HG03045 (cell line): ENCODE measurements at regions not wholly inside any gene's neighbourhood (a gene's known extent, or its start where the extent isn't known, plus 50 kb on each side); places are given as distances from the start of the nearest gene placed in this dataset.

ENCODE experiments used
- ATAC-seq: cut with Tn5 transposase; IDR thresholded peaks from one replicate; pipeline ENCODE4 v1.9.1; 2021; ENCODE audit warnings: mild to moderate bottlenecking, moderate library complexity; ENCODE audit not compliant: unreplicated experiment

- no peak for ATAC-seq
Measured at GRCh38 chr7:33841031-33841430, 64.3 kb upstream of the BMPER start.

- no peak for ATAC-seq
Measured at GRCh38 chr7:33841705-33842129, 63.6 kb upstream of the BMPER start.

GRCh38 chr7:33842150-33842549 lies 63.2 kb upstream of the BMPER start:
- ATAC-seq = no peak

GRCh38 chr7:33845991-33846509 lies 59.3 kb upstream of the BMPER start:
- ATAC-seq = no peak

GRCh38 chr7:33849004-33849403 lies 56.3 kb upstream of the BMPER start:
- ATAC-seq = no peak

DNA sequence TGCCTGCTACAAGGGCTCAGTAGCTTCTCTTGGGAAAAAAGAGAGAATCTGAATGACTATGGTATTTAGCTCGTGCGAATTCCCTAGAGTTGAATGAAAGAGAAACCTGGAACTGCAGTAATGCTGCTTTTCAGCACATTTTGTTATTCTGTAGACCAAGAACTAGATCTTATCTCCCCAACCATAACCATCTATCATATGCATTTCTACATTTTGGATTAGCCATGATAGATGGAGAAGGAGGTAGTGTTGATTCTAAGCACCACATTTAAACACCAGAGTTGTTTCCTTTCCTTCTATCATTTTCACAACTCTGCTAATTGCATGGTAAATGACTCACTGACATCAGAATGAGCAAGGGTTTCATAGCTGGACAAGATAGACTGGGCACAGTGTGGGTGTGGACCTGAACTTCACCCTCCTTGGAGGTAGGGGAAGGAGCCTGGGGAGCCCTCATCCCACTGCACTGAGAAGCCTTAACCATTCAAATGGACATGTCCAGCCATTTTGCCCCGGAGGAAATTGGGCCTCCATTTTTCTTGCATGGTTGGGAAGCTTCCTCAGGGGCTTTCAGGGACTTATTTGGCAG lies 55.3 kb upstream of the BMPER start:
- no peak for ATAC-seq

- no peak for ATAC-seq
Measured at GRCh38 chr7:33850768-33851167, 54.6 kb upstream of the BMPER start.

DNA sequence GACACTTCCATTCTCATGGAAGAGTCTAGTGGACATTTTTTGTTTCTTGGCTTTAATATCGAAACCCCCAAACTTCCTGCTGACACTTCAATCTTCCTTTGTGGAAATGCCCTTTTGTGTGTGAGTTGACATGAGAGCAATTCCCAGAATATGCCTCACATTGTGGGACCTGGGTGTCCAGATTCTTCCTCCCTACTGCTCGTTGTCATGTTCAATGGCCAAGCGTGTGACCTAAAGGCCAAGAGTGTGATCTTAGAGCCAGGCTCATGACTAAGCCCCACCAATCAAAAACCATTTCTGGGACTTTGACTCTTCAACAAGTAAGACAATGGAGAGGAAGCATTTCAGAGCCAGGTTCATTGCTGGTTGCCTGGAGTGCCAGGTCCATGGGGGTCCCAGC lies 52.5 kb upstream of the BMPER start:
- ATAC-seq = no peak

DNA sequence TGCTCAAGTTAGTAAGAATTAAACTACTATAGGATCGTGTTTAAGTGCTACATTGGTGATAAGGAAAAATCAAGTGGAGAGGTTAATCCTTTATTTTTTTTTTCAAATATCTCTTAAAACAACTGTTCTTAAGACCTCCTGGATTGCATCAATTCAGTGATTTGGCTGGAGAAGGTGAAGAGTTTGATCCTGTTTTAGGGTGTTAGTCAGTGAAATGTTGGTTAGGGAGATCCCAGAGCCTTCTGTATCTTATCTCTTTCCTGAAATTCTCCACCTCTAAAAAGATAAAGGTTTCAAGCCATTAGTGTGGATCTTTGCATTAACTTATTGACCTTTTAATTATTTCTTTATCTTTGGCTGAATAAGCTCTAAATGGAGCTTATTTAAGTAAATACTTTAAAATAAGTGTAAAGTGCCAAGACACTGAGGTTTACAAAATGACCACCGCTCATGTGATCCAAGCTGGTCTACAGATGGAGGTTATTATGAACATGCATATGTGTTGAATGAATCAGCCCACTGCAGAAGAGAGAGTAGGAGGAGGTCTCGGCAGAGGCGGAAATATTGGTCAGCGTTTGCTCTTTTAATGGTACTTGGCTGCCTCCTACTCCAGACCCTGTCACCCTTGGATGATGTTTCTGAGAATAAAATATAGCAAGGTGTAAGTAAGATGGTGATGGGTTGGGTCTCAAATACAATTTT lies 51.8 kb upstream of the BMPER start:
- ATAC-seq = no peak

- ATAC-seq = no peak
Measured at GRCh38 chr7:33854178-33854577, 51.2 kb upstream of the BMPER start.

DNA sequence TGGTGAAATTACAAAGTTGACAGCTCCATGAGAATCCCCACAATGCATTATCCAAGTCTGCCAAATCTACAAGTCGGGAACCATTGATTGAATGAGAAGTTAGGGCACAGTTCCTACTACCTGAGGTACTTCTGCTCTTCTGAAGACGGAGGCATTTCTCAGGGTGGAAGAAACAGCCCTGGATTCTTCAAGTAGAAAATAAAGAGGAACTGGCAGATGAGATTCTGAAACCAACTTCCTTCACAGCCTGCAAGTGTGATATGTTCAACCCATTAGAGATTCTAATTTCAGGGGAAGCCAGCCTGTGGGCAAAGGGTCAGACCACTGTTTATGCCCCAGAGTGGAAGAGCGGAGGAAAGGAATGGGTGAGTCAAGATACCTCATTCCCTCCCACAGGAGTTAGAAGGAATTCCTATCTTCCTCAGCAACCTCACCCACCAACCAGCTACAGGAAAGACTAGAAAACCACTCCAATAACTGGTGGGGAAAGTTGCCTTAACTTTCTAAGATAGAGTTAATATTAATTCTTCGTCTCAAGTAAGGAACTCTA lies 50.5 kb upstream of the BMPER start:
- no peak for ATAC-seq
